ENCODE measurements at regions not wholly inside any gene's neighbourhood (a gene's known extent, or its start where the extent isn't known, plus 50 kb on each side); places are given as distances from the start of the nearest gene placed in this dataset.

- Histone ChIP-seq H3K4me2 (no peak overlapping the region), H3K4me1 (ENCODE audit: insufficient read depth) (no peaks in the 10 kb centered on the region; the same call in 1 of the 2 replicates), H3K27ac (ENCODE audit: low read depth) (no peak overlapping the region), H3K27me3 (ENCODE audit: insufficient read depth) (no peaks in the 10 kb centered on the region), H3K36me3 (ENCODE audit: insufficient read depth) (no peaks in the 10 kb centered on the region), H3K79me2 (replicated peaks; ENCODE audit: insufficient read depth) (no peaks in the 10 kb centered on the region), H3F3A (replicated peaks; ENCODE audit: low read depth) (no peaks in the 10 kb centered on the region), H3K4me3 (no peak overlapping the region), H2AFZ (no peak overlapping the region), H4K20me1 (replicated peaks; ENCODE audit: insufficient read depth) (no peaks in the 10 kb centered on the region), H3K9me2 (ENCODE audit: insufficient read depth) (no peaks in the 10 kb centered on the region)
- H3K36me3 Mint-ChIP-seq (ENCODE audit: low read depth), result peaks cover 5% of the 10 kb centered on the region; the same call in 1 of the 3 replicates
- peaks cover 41% of the 10 kb centered on the region for H3K27me3 Mint-ChIP-seq (ENCODE audit: insufficient read depth, low read depth, poor library complexity)
- no peak for ATAC-seq
- TF ChIP-seq EZH2 (IDR thresholded peaks at IDR 0.05; ENCODE audit: low read depth, unreplicated experiment), result no peak
- TF ChIP-seq, protein P1, sequence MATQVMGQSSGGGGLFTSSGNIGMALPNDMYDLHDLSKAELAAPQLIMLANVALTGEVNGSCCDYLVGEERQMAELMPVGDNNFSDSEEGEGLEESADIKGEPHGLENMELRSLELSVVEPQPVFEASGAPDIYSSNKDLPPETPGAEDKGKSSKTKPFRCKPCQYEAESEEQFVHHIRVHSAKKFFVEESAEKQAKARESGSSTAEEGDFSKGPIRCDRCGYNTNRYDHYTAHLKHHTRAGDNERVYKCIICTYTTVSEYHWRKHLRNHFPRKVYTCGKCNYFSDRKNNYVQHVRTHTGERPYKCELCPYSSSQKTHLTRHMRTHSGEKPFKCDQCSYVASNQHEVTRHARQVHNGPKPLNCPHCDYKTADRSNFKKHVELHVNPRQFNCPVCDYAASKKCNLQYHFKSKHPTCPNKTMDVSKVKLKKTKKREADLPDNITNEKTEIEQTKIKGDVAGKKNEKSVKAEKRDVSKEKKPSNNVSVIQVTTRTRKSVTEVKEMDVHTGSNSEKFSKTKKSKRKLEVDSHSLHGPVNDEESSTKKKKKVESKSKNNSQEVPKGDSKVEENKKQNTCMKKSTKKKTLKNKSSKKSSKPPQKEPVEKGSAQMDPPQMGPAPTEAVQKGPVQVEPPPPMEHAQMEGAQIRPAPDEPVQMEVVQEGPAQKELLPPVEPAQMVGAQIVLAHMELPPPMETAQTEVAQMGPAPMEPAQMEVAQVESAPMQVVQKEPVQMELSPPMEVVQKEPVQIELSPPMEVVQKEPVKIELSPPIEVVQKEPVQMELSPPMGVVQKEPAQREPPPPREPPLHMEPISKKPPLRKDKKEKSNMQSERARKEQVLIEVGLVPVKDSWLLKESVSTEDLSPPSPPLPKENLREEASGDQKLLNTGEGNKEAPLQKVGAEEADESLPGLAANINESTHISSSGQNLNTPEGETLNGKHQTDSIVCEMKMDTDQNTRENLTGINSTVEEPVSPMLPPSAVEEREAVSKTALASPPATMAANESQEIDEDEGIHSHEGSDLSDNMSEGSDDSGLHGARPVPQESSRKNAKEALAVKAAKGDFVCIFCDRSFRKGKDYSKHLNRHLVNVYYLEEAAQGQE (IDR thresholded peaks at IDR 0.05; ENCODE audit: unreplicated experiment), result no peak
- no peak for DNase-seq (ENCODE audit: low spot score)
- no peak overlapping the region for H3K27ac Mint-ChIP-seq
- peaks cover 10% of the 10 kb centered on the region; the same call in 2 of the 3 replicates for H3K9me3 Mint-ChIP-seq
- peaks cover 9% of the 10 kb centered on the region for H3K4me1 Mint-ChIP-seq
- peak overlapping the region; percentile 88; the same call in 2 of the 3 replicates for H3K4me3 Mint-ChIP-seq
Measured at GRCh38 chr6:26309731-26310142, 55.3 kb upstream of the BTN3A2 start.

GRCh38 chr6:26311012-26311384 is 54.0 kb upstream of the BTN3A2 start:
- Histone ChIP-seq H3K4me2 (peak overlapping the region; percentile 80), H3K9me2 (ENCODE audit: insufficient read depth) (no peaks in the 10 kb centered on the region), H2AFZ (no peak overlapping the region), H3K4me3 (peak overlapping the region; percentile 72), H3K36me3 (ENCODE audit: insufficient read depth) (no peaks in the 10 kb centered on the region), H3F3A (replicated peaks; ENCODE audit: low read depth) (no peaks in the 10 kb centered on the region), H3K27me3 (ENCODE audit: insufficient read depth) (no peaks in the 10 kb centered on the region), H3K4me1 (ENCODE audit: insufficient read depth) (no peaks in the 10 kb centered on the region; the same call in 1 of the 2 replicates), H4K20me1 (replicated peaks; ENCODE audit: insufficient read depth) (no peaks in the 10 kb centered on the region), H3K27ac (ENCODE audit: low read depth) (no peak overlapping the region), H3K79me2 (replicated peaks; ENCODE audit: insufficient read depth) (no peaks in the 10 kb centered on the region)
- peaks cover 8% of the 10 kb centered on the region; the same call in 2 of the 3 replicates for H3K9me3 Mint-ChIP-seq
- peaks cover 33% of the 10 kb centered on the region for H3K27me3 Mint-ChIP-seq (ENCODE audit: insufficient read depth, low read depth, poor library complexity)
- DNase-seq (ENCODE audit: low spot score), result peak; percentile 61
- TF ChIP-seq CREB1 (CRISPR knock-in tag; IDR thresholded peaks at IDR 0.05; ENCODE audit: low read depth) (peak; percentile 48; the same call in 1 of the 2 replicates), CTCF (conservative IDR thresholded peaks at IDR 0.05; ENCODE audit: low read depth in 2 of 2) (no peak)
- peak overlapping the region; percentile 88 for H3K4me3 Mint-ChIP-seq
- peak; percentile 27 for ATAC-seq
- H3K4me1 Mint-ChIP-seq, result peaks cover 4% of the 10 kb centered on the region
- peaks cover 5% of the 10 kb centered on the region; the same call in 1 of the 3 replicates for H3K36me3 Mint-ChIP-seq (ENCODE audit: low read depth)
- no peak overlapping the region for H3K27ac Mint-ChIP-seq
